Natural killer cell (primary cell): ENCODE measurements at regions not wholly inside any gene's neighbourhood (a gene's known extent, or its start where the extent isn't known, plus 50 kb on each side); places are given as distances from the start of the nearest gene placed in this dataset.

Experiments
- ATAC-seq, 3 donors: fragments of 150-1000 bp in 2 of 3; fragments of 200-7000 bp in 1 of 3; cut with Tn5 transposase; 1 replicate in 1 of 3; 2 replicates in 2 of 3; pipeline ENCODE4 v1.10.0; 2021; ENCODE audit warnings: mild to moderate bottlenecking in 2 of 3, moderate library complexity in 2 of 3
- DNase-seq, 2 donors: peaks; one replicate each; pipeline versions ENCODE4 v3.0.0 to v3.0.0-alpha.2; 2013 to 2021; ENCODE audit warnings: mixed read lengths in 1 of 2
- H3K27ac ChIP-seq: one replicate; pipeline ENCODE4 v1.5.1; 2013; ENCODE audit warnings: mild to moderate bottlenecking, low read length
- H3K27me3 ChIP-seq: one replicate; pipeline ENCODE4 v1.6.1; 2013; ENCODE audit warnings: low read length; ENCODE audit not compliant: control insufficient read depth, insufficient read depth
- H3K36me3 ChIP-seq: one replicate; pipeline ENCODE4 v1.6.1; 2013; ENCODE audit warnings: low read length; ENCODE audit not compliant: control insufficient read depth, insufficient read depth
- H3K4me1 ChIP-seq: one replicate; pipeline ENCODE4 v1.6.1; 2013; ENCODE audit warnings: low read length; ENCODE audit not compliant: control insufficient read depth, insufficient read depth
- H3K4me3 ChIP-seq: one replicate; pipeline ENCODE4 v1.5.1; 2013; ENCODE audit warnings: low read length
- H3K9me3 ChIP-seq: one replicate; pipeline ENCODE4 v1.6.1; 2013; ENCODE audit warnings: low read length; ENCODE audit not compliant: control insufficient read depth, insufficient read depth
- H3K27ac Mint-ChIP-seq, 2 donors: one replicate each; pipeline ENCODE4 v1.8.0; 2022; ENCODE audit warnings: mild to moderate bottlenecking in 2 of 2, mixed read lengths in 2 of 2, moderate library complexity in 1 of 2
- H3K27me3 Mint-ChIP-seq, 2 donors: one replicate each; pipeline ENCODE4 v1.8.0; 2022; ENCODE audit warnings: low read depth in 2 of 2, mixed read lengths in 2 of 2
- H3K36me3 Mint-ChIP-seq: one replicate; pipeline ENCODE4 v1.8.0; 2022; ENCODE audit warnings: mixed read lengths
- H3K4me1 Mint-ChIP-seq, 2 donors: one replicate each; pipeline ENCODE4 v1.8.0; 2022; ENCODE audit warnings: mixed read lengths in 2 of 2
- H3K4me3 Mint-ChIP-seq: one replicate; pipeline ENCODE4 v1.8.0; 2022; ENCODE audit warnings: mild to moderate bottlenecking, moderate library complexity, mixed read lengths
- H3K9me3 Mint-ChIP-seq, 2 donors: one replicate each; pipeline ENCODE4 v1.8.0; 2022; ENCODE audit warnings: mixed read lengths in 2 of 2
- WGBS: methylation state at CpG from one replicate; pipeline ENCODE4 v1.1.7; 2013; ENCODE audit warnings: missing lambda C conversion rate; ENCODE audit not compliant: insufficient coverage; 5-methylcytosine and 5-hydroxymethylcytosine counted together
- intact Hi-C: fragments of 100-400 bp; cut with micrococcal nuclease; formaldehyde crosslinking; loops from one replicate; pipeline ENCODE4 v1.14.2; 2022
- TF ChIP-seq, protein P1 (sequence below): fragments of 200-600 bp; IDR thresholded peaks from one replicate; pipeline ENCODE4 v1.8.0; 2022; ENCODE audit warnings: antibody characterized with exemption

DNA sequence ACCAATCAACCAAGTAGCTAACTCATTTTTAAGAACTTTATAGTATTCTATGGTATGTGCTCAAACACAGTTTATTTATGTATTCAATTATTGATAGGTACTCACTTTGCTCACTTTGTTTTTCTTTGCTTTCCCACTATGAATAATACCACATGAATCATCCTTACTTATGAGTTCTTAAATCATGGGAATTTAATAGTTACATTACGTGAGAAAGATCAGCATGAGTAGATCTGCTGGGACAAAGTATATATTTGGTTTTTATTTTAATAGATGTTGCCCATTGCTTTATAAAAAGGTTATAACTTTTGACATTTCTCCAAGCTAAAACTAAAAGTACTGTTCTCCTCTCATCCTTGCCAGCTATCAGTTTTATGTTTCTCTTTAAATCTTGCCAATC lies 390.7 kb downstream of the LRATD1 start:
- TF ChIP-seq, protein P1, sequence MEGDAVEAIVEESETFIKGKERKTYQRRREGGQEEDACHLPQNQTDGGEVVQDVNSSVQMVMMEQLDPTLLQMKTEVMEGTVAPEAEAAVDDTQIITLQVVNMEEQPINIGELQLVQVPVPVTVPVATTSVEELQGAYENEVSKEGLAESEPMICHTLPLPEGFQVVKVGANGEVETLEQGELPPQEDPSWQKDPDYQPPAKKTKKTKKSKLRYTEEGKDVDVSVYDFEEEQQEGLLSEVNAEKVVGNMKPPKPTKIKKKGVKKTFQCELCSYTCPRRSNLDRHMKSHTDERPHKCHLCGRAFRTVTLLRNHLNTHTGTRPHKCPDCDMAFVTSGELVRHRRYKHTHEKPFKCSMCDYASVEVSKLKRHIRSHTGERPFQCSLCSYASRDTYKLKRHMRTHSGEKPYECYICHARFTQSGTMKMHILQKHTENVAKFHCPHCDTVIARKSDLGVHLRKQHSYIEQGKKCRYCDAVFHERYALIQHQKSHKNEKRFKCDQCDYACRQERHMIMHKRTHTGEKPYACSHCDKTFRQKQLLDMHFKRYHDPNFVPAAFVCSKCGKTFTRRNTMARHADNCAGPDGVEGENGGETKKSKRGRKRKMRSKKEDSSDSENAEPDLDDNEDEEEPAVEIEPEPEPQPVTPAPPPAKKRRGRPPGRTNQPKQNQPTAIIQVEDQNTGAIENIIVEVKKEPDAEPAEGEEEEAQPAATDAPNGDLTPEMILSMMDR = no peak
- Histone ChIP-seq H3K27me3 (no peaks in the 10 kb centered on the region), H3K4me1 (no peaks in the 10 kb centered on the region), H3K9me3 (no peaks in the 10 kb centered on the region), H3K4me3 (no peak overlapping the region), H3K27ac (no peak overlapping the region), H3K36me3 (no peaks in the 10 kb centered on the region)
- Mint-ChIP-seq H3K27me3 (peaks cover 0 to 9% of the 10 kb centered on the region in 2 donors), H3K36me3 (no peaks in the 10 kb centered on the region), H3K9me3 (peaks cover 3 to 6% of the 10 kb centered on the region in 2 donors), H3K4me1 (no peaks in the 10 kb centered on the region), H3K27ac (no peak overlapping the region), H3K4me3 (no peak overlapping the region)
- DNase-seq = no peak
- intact Hi-C loops = no loop called here
- ATAC-seq = no peak
- no CpG with 5 or more reads among the region's 1 CpG for WGBS

- H3K4me1 ChIP-seq = no peaks in the 10 kb centered on the region
- H3K36me3 ChIP-seq = no peaks in the 10 kb centered on the region
- TF ChIP-seq, protein P1 = no peak
- H3K27ac Mint-ChIP-seq = no peak overlapping the region
- H3K36me3 Mint-ChIP-seq = no peaks in the 10 kb centered on the region
- no peak overlapping the region for H3K4me3 ChIP-seq
- DNase-seq (no peak), ATAC-seq (no peak)
- peaks cover 0 to 3% of the 10 kb centered on the region in 2 donors for H3K9me3 Mint-ChIP-seq
- H3K4me1 Mint-ChIP-seq = no peaks in the 10 kb centered on the region
- no peak overlapping the region for H3K27ac ChIP-seq
- H3K27me3 Mint-ChIP-seq = peaks cover 0 to 24% of the 10 kb centered on the region in 2 donors
- no peaks in the 10 kb centered on the region for H3K9me3 ChIP-seq
- intact Hi-C loops = no loop called here
- WGBS = 69% methylated on average over 2 of the region's 2 CpGs
- H3K4me3 Mint-ChIP-seq = no peak overlapping the region
- H3K27me3 ChIP-seq = no peaks in the 10 kb centered on the region
These were observed 395.9 kb downstream of the LRATD1 start for GRCh38 chr2:15028406-15028805.

- intact Hi-C loops = no loop called here
- no peak overlapping the region for H3K27ac Mint-ChIP-seq
- TF ChIP-seq, protein P1 = no peak
- no peaks in the 10 kb centered on the region for H3K36me3 ChIP-seq
- no peaks in the 10 kb centered on the region for H3K9me3 ChIP-seq
- H3K4me1 ChIP-seq = no peaks in the 10 kb centered on the region
- WGBS = 66% methylated on average over 4 of the region's 4 CpGs
- H3K9me3 Mint-ChIP-seq = peaks cover 4 to 7% of the 10 kb centered on the region in 2 donors
- no peaks in the 10 kb centered on the region for H3K27me3 ChIP-seq
- no peak overlapping the region for H3K4me3 Mint-ChIP-seq
- ATAC-seq = no peak
- H3K36me3 Mint-ChIP-seq = no peaks in the 10 kb centered on the region
- no peak overlapping the region for H3K27ac ChIP-seq
- H3K27me3 Mint-ChIP-seq = peaks cover 3 to 15% of the 10 kb centered on the region in 2 donors
- H3K4me3 ChIP-seq = no peak overlapping the region
- H3K4me1 Mint-ChIP-seq = no peaks in the 10 kb centered on the region
- no peak for DNase-seq
These were observed 399.3 kb downstream of the LRATD1 start for GRCh38 chr2:15031745-15032240.

DNA sequence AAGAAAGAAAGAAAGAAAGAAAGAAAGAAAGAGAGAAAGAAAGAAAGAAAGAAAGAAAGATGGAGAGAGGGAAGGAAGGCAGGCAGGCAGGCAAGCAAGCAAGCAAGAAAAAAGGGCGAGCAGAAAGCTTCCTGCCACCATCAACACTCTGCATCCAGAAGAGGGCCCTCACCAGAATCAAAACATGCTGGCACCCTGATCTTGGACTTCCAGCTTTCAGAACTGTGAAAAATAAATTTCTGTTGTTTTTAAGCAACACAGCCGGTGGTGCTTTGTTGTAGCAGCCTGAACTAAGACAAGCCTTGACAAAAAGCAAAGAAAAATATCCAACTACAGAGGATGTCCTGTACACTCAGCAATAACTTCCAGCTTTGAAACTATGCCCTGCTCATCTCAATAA lies 401.7 kb downstream of the LRATD1 start:
- no peak overlapping the region for H3K27ac Mint-ChIP-seq
- H3K4me3 ChIP-seq = no peak overlapping the region
- no peak overlapping the region for H3K27ac ChIP-seq
- intact Hi-C loops = no loop called here
- TF ChIP-seq, protein P1 = no peak
- H3K4me3 Mint-ChIP-seq = no peak overlapping the region
- no peaks in the 10 kb centered on the region for H3K27me3 ChIP-seq
- H3K36me3 ChIP-seq = no peaks in the 10 kb centered on the region
- WGBS = 75% methylated on average over 1 of the region's 2 CpGs
- ATAC-seq (no peak), DNase-seq (no peak)
- H3K4me1 ChIP-seq = no peaks in the 10 kb centered on the region
- H3K27me3 Mint-ChIP-seq = peaks cover 3 to 11% of the 10 kb centered on the region in 2 donors
- H3K9me3 ChIP-seq = no peaks in the 10 kb centered on the region
- no peaks in the 10 kb centered on the region for H3K36me3 Mint-ChIP-seq
- H3K9me3 Mint-ChIP-seq = peaks cover 4% of the 10 kb centered on the region in 2 donors
- H3K4me1 Mint-ChIP-seq = no peaks in the 10 kb centered on the region
